Astrocyte of the spinal cord (primary cell): ENCODE measurements at regions not wholly inside any gene's neighbourhood (a gene's known extent, or its start where the extent isn't known, plus 50 kb on each side); places are given as distances from the start of the nearest gene placed in this dataset.

ENCODE experiments used
- DNase-seq: peaks from one replicate; pipeline ENCODE4 v3.0.0; 2011; ENCODE audit warnings: low read depth, low spot score
- H3K4me3 ChIP-seq: 2 replicates; pipeline ENCODE4 v1.5.1; 2011; ENCODE audit warnings: low read depth, mild to moderate bottlenecking, low read length, moderate library complexity
- CTCF ChIP-seq: IDR thresholded peaks from 2 replicates; pipeline ENCODE4 v1.5.1; 2012; ENCODE audit warnings: low read depth, mild to moderate bottlenecking, low read length, inconsistent platforms
- in situ Hi-C: cut with HindIII; loops from 2 replicates; pipeline ENCODE4 v1.10.0; 2017; ENCODE audit warnings: low sequenced_read_pairs

- H3K4me3 ChIP-seq = no peak overlapping the region
- DNase-seq = no peak
- in situ Hi-C loops = no loop called here
- TF ChIP-seq CTCF = no peak
Measured at GRCh38 chr2:215565897-215566296, 130.0 kb upstream of the FN1 start.

- no peak for TF ChIP-seq CTCF
- H3K4me3 ChIP-seq = no peak overlapping the region
- in situ Hi-C loops = no loop called here
- no peak for DNase-seq
Measured at GRCh38 chr2:215557701-215558100, 121.8 kb upstream of the FN1 start.

GRCh38 chr2:215556979-215557378 is 121.1 kb upstream of the FN1 start:
- in situ Hi-C loops = no loop called here
- no peak for DNase-seq
- TF ChIP-seq CTCF = no peak
- H3K4me3 ChIP-seq = no peak overlapping the region

GRCh38 chr2:215554689-215555498 is 119.0 kb upstream of the FN1 start:
- no peak for TF ChIP-seq CTCF
- no peak overlapping the region for H3K4me3 ChIP-seq
- in situ Hi-C loops = no loop called here
- peak; percentile 64 for DNase-seq

GRCh38 chr2:215553946-215554345 is 118.1 kb upstream of the FN1 start:
- DNase-seq = no peak
- in situ Hi-C loops = no loop called here
- no peak overlapping the region for H3K4me3 ChIP-seq
- peak; percentile 14 for TF ChIP-seq CTCF

- in situ Hi-C loops = no loop called here
- TF ChIP-seq CTCF = no peak
Measured at GRCh38 chr2:215552144-215552580, 116.3 kb upstream of the FN1 start.

More at GRCh38 chr2:215552144-215552580, 116.3 kb upstream of the FN1 start:
- H3K4me3 ChIP-seq = no peak overlapping the region
- DNase-seq = no peak
